Chondrocyte (in vitro differentiated cells): ENCODE measurements at regions not wholly inside any gene's neighbourhood (a gene's known extent, or its start where the extent isn't known, plus 50 kb on each side); places are given as distances from the start of the nearest gene placed in this dataset.

Experiments used
- DNase-seq: peaks from one replicate; pipeline ENCODE4 v3.0.0; 2021; ENCODE audit warnings: mixed read lengths, low spot score
- H3K27ac Mint-ChIP-seq: one replicate; pipeline ENCODE4 v1.8.0; 2021; ENCODE audit warnings: mild to moderate bottlenecking, moderate library complexity, mixed read lengths; ENCODE audit not compliant: unreplicated experiment
- H3K27me3 Mint-ChIP-seq: 2 replicates; pipeline ENCODE4 v1.8.0; 2021; ENCODE audit warnings: low read depth, mixed read lengths
- H3K36me3 Mint-ChIP-seq: 2 replicates; pipeline ENCODE4 v1.8.0; 2021; ENCODE audit warnings: low read depth, mixed read lengths
- H3K4me1 Mint-ChIP-seq: 2 replicates; pipeline ENCODE4 v1.8.0; 2021; ENCODE audit warnings: low read depth, mild to moderate bottlenecking, mixed read lengths
- H3K4me3 Mint-ChIP-seq: one replicate; pipeline ENCODE4 v1.8.0; 2021; ENCODE audit warnings: mild to moderate bottlenecking, moderate library complexity, mixed read lengths; ENCODE audit not compliant: unreplicated experiment
- H3K9me3 Mint-ChIP-seq: 2 replicates; pipeline ENCODE4 v1.8.0; 2021; ENCODE audit warnings: low read depth, mixed read lengths
- CTCF ChIP-seq: fragments of 200-600 bp; sonication (generic); IDR thresholded peaks from 2 replicates; pipeline ENCODE4 v1.5.0; 2021; ENCODE audit warnings: antibody characterized with exemption, mild to moderate bottlenecking, moderate library complexity

- H3K4me1 Mint-ChIP-seq, result peaks cover 44% of the 10 kb centered on the region
- TF ChIP-seq CTCF, result no peak
- no peaks in the 10 kb centered on the region for H3K27me3 Mint-ChIP-seq
- no peak for DNase-seq
- no peaks in the 10 kb centered on the region for H3K9me3 Mint-ChIP-seq
- H3K27ac Mint-ChIP-seq, result no peak overlapping the region
- no peak overlapping the region for H3K4me3 Mint-ChIP-seq
- H3K36me3 Mint-ChIP-seq, result no peaks in the 10 kb centered on the region
Measured at GRCh38 chr2:236717120-236717519, 147.5 kb downstream of the ACKR3 start.

GRCh38 chr2:236717729-236718128, 148.1 kb downstream of the ACKR3 start:
- no peak overlapping the region for H3K4me3 Mint-ChIP-seq
- no peaks in the 10 kb centered on the region for H3K36me3 Mint-ChIP-seq
- no peaks in the 10 kb centered on the region for H3K27me3 Mint-ChIP-seq
- no peaks in the 10 kb centered on the region for H3K9me3 Mint-ChIP-seq
- TF ChIP-seq CTCF, result no peak
- peaks cover 38% of the 10 kb centered on the region for H3K4me1 Mint-ChIP-seq
- H3K27ac Mint-ChIP-seq, result no peak overlapping the region
- no peak for DNase-seq

GRCh38 chr2:236718207-236718992, 148.8 kb downstream of the ACKR3 start:
- DNase-seq, result no peak
- Mint-ChIP-seq H3K4me3 (no peak overlapping the region), H3K4me1 (peaks cover 32% of the 10 kb centered on the region), H3K9me3 (no peaks in the 10 kb centered on the region), H3K36me3 (no peaks in the 10 kb centered on the region), H3K27ac (no peak overlapping the region), H3K27me3 (no peaks in the 10 kb centered on the region)
- no peak for TF ChIP-seq CTCF

GRCh38 chr2:236719192-236719635, 149.6 kb downstream of the ACKR3 start:
- H3K36me3 Mint-ChIP-seq, result no peaks in the 10 kb centered on the region
- no peak overlapping the region for H3K4me3 Mint-ChIP-seq
- H3K27me3 Mint-ChIP-seq, result no peaks in the 10 kb centered on the region
- no peak overlapping the region for H3K27ac Mint-ChIP-seq
- TF ChIP-seq CTCF, result no peak
- no peak for DNase-seq
- H3K4me1 Mint-ChIP-seq, result peaks cover 23% of the 10 kb centered on the region
- no peaks in the 10 kb centered on the region for H3K9me3 Mint-ChIP-seq

- no peaks in the 10 kb centered on the region for H3K27me3 Mint-ChIP-seq
- H3K27ac Mint-ChIP-seq, result no peak overlapping the region
- no peaks in the 10 kb centered on the region for H3K9me3 Mint-ChIP-seq
- no peaks in the 10 kb centered on the region for H3K36me3 Mint-ChIP-seq
- no peak for DNase-seq
- H3K4me1 Mint-ChIP-seq, result peaks cover 10% of the 10 kb centered on the region
- H3K4me3 Mint-ChIP-seq, result no peak overlapping the region
- no peak for TF ChIP-seq CTCF
Measured at GRCh38 chr2:236720974-236721540, 151.4 kb downstream of the ACKR3 start.
